ENCODE measurements at regions not wholly inside any gene's neighbourhood (a gene's known extent, or its start where the extent isn't known, plus 50 kb on each side); places are given as distances from the start of the nearest gene placed in this dataset.

GRCh38 chr13:93058301-93058700 lies 168.3 kb upstream of the GPC6 start:
- ATAC-seq = no peak
- TF ChIP-seq ZC3H10 (CRISPR knock-in tag; IDR thresholded peaks at IDR 0.05) (peak; percentile 70), ZNF565 (CRISPR knock-in tag; conservative IDR thresholded peaks at IDR 0.05; ENCODE audit: low read depth) (no peak), ZNF8 (CRISPR knock-in tag; IDR thresholded peaks at IDR 0.05) (no peak; the same call in 1 of the 2 replicates), POU6F1 (CRISPR knock-in tag; IDR thresholded peaks at IDR 0.05; ENCODE audit: borderline replicate concordance, low read depth) (no peak; the same call in 1 of the 2 replicates), PPARA (CRISPR knock-in tag; IDR thresholded peaks at IDR 0.05; ENCODE audit: borderline replicate concordance) (no peak), CSRNP3 (CRISPR knock-in tag; IDR thresholded peaks at IDR 0.05) (peak; percentile 97), ESRRG (CRISPR knock-in tag; IDR thresholded peaks at IDR 0.05) (0 out of 2 replicates have a peak, but pooled peaks have one; percentile 27), BACH2 (CRISPR knock-in tag; IDR thresholded peaks at IDR 0.05; ENCODE audit: borderline replicate concordance) (0 out of 2 replicates have a peak, but pooled peaks have one; percentile 19), TCF4 (CRISPR knock-in tag; IDR thresholded peaks at IDR 0.05; ENCODE audit: borderline replicate concordance) (peak; percentile 97), TSHZ2 (CRISPR knock-in tag; IDR thresholded peaks at IDR 0.05) (peak; percentile 95), OSR1 (CRISPR knock-in tag; IDR thresholded peaks at IDR 0.05) (no peak), ZFP30 (CRISPR knock-in tag; IDR thresholded peaks at IDR 0.05) (no peak), PATZ1 (CRISPR knock-in tag; IDR thresholded peaks at IDR 0.05; ENCODE audit: borderline replicate concordance) (peak; percentile 84; the same call in 1 of the 2 replicates), SNAI2 (CRISPR knock-in tag; IDR thresholded peaks at IDR 0.05) (peak; percentile 94), ARNTL (CRISPR knock-in tag; IDR thresholded peaks at IDR 0.05; ENCODE audit: borderline replicate concordance, low read depth) (no peak), CSDC2 (CRISPR knock-in tag; IDR thresholded peaks at IDR 0.05) (no peak), CREB5 (CRISPR knock-in tag; IDR thresholded peaks at IDR 0.05; ENCODE audit: low read depth) (peak; percentile 91), ZFP3 (CRISPR knock-in tag; IDR thresholded peaks at IDR 0.05) (peak; percentile 62; the same call in 1 of the 2 replicates), RARB (CRISPR knock-in tag; IDR thresholded peaks at IDR 0.05) (no peak), ISL1 (CRISPR knock-in tag; IDR thresholded peaks at IDR 0.05) (peak; percentile 99), TOX (CRISPR knock-in tag; IDR thresholded peaks at IDR 0.05; ENCODE audit: borderline replicate concordance) (no peak), ZNF70 (CRISPR knock-in tag; IDR thresholded peaks at IDR 0.05) (0 out of 2 replicates have a peak, but pooled peaks have one; percentile 22), GLIS3 (CRISPR knock-in tag; IDR thresholded peaks at IDR 0.05) (peak; percentile 95; the same call in 1 of the 2 replicates)

- no peak for ATAC-seq
- no peak for TF ChIP-seq PATZ1 (CRISPR knock-in tag; IDR thresholded peaks at IDR 0.05; ENCODE audit: borderline replicate concordance)
- TF ChIP-seq ESRRG (CRISPR knock-in tag; IDR thresholded peaks at IDR 0.05) = no peak
- TF ChIP-seq GLIS3 (CRISPR knock-in tag; IDR thresholded peaks at IDR 0.05) = no peak
- TF ChIP-seq RARB (CRISPR knock-in tag; IDR thresholded peaks at IDR 0.05) = no peak
- no peak for TF ChIP-seq ARNTL (CRISPR knock-in tag; IDR thresholded peaks at IDR 0.05; ENCODE audit: borderline replicate concordance, low read depth)
- TF ChIP-seq CREB5 (CRISPR knock-in tag; IDR thresholded peaks at IDR 0.05; ENCODE audit: low read depth) = no peak
- no peak for TF ChIP-seq ZFP30 (CRISPR knock-in tag; IDR thresholded peaks at IDR 0.05)
- no peak for TF ChIP-seq PPARA (CRISPR knock-in tag; IDR thresholded peaks at IDR 0.05; ENCODE audit: borderline replicate concordance)
- no peak for TF ChIP-seq ZNF8 (CRISPR knock-in tag; IDR thresholded peaks at IDR 0.05)
These were observed 166.5 kb upstream of the GPC6 start for GRCh38 chr13:93060144-93060543.

Measured in SK-N-SH treated with all-trans-retinoic acid at 6 μM for 48 hours (cell line).